ENCODE measurements at regions not wholly inside any gene's neighbourhood (a gene's known extent, or its start where the extent isn't known, plus 50 kb on each side); places are given as distances from the start of the nearest gene placed in this dataset.
"Not testable (repeated sequence)": the region's sequence is repeated elsewhere in the genome, so short reads cannot be mapped to it uniquely, and the experiment has no call there.

DNA sequence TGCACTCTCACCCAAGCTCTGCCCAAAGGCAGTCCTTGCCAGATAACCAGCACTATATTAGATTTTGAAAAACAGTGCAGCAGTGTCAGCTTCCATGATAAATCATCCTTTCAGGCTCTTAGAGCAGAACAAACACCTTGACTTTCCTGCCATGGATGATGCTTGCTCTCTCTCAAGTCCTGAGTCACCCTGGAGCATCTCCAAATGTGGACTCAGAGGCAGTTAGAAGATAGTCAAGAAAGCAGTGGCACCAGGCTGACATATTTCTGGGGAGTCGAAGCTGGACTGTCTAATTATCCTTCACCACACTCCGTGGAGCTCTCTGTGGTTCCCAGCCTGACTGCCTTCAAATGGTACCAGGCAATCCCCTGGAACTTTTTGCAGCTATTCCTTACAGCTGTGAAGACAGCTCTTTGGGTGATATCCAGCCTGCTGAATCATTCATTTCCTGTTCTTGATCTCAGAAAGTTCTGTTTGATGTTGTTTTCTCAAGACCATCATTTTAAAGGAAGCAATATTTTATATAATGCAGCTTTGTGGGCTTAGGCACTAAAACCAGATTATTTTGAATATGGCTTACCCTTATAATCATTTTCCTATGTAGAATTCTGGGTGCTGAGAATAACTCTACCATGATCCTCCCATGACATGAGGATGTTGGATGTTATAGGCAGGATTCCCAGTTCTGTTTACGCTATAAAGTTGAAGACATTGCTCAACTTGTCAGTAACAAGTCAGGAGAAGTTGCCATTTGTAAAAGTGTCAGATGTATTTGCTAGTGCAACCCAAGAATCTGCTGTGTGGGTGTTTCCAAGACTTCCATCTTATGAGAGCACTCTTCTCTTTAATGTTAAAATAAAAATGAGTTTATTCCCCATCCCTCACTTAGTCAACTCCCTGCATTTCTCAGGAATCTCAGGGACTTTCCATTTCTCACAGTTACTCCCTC is 233.8 kb downstream of the C7orf25 start:
- no peak for FAIRE-seq

DNA sequence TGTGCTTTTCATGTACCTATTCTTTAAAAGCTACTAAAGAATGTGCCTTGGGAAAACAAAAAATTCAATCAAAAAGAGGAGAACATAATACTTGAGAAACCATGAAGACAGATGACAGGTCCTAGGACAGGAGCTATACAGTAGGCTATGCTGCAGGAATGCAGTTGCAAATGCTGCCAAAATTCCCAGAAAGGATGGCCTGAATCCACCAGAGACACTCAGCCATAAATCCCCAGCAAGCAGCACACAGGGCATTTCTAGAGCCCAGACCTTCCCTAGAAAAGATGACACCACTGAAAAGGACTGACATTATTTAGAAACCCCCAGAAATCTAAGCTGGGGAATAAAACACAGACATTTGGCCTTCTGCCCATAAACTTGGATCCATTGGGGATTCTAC is 237.3 kb downstream of the C7orf25 start:
- FAIRE-seq, result no peak

GRCh38 chr7:42673951-42674350 is 237.9 kb downstream of the C7orf25 start:
- FAIRE-seq, result no peak

- FAIRE-seq, result no peak
Observed at GRCh38 chr7:42672339-42672999, 239.4 kb downstream of the C7orf25 start.

GRCh38 chr7:42671627-42672026 is 240.2 kb downstream of the C7orf25 start:
- no peak for FAIRE-seq

- no peak for FAIRE-seq
Observed at GRCh38 chr7:42666994-42667393, 244.9 kb downstream of the C7orf25 start.

- FAIRE-seq, result no peak
Observed at GRCh38 chr7:42662862-42663261, 249.0 kb downstream of the C7orf25 start.

DNA sequence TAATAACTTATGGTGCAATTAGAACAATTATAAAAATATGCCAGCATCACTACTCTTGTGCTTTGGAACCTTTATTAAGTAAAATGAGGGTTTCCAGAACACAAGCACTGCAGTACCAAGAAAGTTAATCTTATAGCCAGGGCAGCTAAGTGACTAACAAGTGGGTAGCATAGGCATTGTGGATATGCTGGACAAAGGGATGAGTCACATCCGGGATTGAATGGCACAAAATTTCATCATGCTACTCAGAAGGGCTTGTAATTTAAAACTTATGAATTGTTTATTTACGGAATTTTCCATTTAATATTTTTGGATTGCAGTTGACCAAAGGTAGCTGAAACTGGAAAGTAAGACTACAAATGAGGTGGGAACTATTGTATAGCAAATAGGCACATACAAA is 250.6 kb downstream of the C7orf25 start:
- no peak for FAIRE-seq

DNA sequence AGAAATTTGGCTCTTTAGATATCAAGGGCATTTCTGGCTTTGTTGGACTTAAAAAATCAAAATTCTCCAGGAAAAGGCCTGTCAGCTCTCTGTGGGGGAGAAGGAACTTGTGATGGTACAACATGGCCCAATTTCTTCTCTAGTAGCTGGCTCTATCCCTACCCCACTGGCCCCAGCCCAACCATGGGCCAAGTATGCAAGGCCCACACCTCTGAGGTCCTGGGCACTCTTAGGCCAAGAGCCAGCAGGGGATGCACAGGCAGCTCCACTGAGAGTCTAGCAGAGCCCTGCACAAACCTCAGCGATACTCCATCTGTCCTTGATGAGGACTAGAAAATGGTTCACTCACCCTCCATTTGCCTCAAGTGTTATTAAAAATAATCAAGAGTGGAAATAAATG is 261.2 kb downstream of the C7orf25 start:
- FAIRE-seq, result no peak

GRCh38 chr7:42650171-42650570 is 261.7 kb downstream of the C7orf25 start:
- FAIRE-seq, result no peak

DNA sequence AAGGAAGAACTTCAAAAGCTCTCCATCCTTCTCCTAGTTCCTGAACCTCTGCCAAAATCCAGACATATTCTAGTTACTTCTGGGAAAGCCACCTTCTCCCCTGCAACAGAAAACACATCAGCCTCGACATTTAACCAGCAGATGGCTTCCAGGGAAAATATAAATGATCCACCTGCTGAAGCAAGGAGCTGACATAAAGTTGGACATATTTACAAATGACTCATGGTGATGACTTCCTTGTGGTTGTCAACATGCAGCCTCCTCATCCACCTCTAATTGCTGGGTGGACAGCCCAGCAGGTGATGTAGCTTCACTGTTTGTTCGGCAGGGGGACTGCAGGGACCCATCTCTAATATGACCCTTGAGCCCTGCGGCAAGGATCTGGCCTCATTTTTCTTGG is 266.0 kb downstream of the C7orf25 start:
- FAIRE-seq, result no peak

DNA sequence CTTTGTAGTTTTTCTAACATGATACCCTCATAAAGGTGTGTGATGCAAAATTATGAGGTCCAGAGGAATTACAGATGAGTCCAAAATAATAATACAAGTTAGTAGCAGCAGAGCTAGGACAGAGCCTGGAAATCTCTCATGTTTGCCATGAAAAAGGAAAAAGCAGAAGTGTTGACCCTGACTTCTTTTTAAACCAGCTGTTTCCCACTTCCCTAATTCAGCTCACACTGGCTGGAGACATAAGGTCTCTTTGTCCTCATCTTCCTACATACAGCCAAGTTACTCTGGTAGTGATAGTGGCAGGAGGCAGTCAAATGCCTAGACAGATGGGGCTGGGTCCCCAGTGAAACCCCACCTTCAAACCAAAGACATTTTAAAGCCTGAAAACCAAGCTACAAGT is 269.2 kb downstream of the C7orf25 start:
- no peak for FAIRE-seq

GRCh38 chr7:42639930-42640329 is 271.9 kb downstream of the C7orf25 start:
- no peak for FAIRE-seq

DNA sequence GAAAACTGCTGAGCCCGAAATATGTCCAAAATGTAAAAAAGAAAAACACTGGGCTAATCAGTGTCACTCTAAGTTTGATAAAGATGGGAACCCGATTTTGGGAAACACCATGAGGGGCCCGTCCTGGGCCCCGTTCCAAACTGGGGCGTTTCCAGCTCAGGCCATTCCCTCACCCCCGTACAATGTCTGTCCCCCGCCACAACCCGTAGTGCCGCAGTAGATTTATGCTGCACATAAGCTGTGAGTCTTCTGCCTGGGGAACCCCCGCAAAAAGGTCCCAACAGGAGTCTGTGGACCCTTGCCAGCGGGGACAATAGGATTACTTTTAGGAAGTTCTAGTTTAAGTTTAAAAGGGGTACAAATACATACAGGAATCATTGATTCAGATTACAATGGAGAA is 275.5 kb downstream of the C7orf25 start:
- not testable (repeated sequence) for FAIRE-seq

- FAIRE-seq, result no peak
Observed at GRCh38 chr7:42628054-42628453, 283.8 kb downstream of the C7orf25 start.

- no peak for FAIRE-seq
Observed at GRCh38 chr7:42627626-42628025, 284.2 kb downstream of the C7orf25 start.

DNA sequence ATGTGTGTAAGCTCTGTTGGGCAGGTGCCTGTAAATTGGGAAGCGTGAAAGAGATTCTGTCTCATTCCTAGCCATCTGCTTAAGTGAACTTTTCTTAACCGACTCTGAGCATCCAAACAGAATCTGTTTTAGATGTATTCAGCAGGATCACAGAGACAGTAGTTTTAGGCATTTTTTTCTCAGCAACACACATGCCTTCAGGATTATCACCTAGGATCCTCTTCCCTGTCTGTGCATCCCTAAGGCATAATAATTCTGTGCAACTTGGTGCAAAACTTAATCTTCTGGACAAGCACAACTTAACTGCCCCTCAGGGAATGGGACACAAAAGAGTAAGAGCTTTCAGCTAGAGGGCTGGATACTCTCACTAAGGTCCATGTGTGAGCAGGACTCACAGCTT is 284.8 kb downstream of the C7orf25 start:
- FAIRE-seq, result no peak

DNA sequence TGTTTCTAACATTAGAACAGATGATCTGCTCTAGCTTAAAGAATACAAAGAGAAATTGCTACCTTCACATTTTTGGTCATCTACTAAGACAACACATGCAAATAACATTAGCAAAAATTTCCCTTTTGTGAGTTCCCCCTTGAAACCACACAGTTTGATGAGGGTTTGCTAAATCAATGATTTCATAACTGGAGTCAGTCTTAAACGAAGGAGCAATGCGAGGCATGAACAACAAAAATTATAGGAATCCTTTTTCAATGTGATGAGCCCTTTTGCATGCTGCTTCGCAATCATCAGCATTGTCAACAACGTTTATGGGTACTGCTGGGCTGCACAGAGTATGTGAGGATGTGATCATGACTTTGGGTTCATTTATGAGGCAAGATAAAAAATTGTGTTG is 286.4 kb downstream of the C7orf25 start:
- no peak for FAIRE-seq

DNA sequence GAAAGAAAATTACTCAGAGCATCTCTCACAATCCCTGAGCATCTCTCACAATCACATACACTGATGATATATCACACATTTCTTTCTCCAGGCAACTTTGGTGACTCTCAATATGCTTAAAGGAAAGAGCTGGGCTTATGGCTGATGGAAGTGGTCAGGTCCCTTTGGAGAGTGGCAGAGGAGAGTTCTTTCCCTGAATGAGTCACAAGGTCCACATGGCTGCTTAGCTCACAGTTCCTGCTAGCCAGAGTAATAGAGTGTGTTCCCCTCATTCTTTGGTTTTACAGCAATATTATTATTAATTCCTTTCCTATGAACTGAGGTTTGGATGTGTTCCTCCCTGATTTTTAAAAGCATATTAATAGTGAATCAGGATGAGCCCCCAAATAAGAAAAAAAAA is 287.4 kb downstream of the C7orf25 start:
- no peak for FAIRE-seq

DNA sequence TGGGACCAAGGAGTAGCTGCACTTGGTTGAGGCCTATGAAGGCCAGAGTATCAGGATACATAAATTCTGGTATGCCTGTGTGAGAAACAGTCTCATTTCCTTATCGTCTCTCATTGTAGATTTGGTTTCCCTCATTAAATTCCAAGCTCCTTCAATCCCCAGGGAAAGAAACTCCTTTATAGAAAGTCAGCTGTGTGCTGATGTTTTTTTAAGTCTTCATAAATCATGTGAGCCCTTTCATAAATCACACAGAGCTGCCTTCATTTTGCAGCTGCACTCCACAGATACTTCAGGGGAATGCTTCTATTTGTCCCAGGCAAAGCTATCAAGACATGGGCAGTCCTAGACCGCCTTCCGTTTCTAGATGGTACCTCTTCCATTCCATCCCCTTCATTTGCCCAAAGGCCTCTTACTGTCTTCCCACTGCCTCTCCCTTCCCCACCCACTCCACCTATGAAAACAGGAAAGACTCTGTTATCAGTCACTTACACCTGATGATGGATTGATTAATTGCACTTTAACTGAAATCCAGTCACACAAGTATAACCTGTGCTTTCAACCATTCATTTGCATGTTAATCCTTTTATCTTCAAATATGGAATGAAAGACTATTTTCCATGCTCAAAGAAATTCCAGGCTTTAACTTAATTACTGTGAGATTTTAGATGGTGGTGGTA is 290.2 kb downstream of the C7orf25 start:
- FAIRE-seq, result no peak

- FAIRE-seq, result no peak
Observed at GRCh38 chr7:42618651-42619360, 293.1 kb downstream of the C7orf25 start.

DNA sequence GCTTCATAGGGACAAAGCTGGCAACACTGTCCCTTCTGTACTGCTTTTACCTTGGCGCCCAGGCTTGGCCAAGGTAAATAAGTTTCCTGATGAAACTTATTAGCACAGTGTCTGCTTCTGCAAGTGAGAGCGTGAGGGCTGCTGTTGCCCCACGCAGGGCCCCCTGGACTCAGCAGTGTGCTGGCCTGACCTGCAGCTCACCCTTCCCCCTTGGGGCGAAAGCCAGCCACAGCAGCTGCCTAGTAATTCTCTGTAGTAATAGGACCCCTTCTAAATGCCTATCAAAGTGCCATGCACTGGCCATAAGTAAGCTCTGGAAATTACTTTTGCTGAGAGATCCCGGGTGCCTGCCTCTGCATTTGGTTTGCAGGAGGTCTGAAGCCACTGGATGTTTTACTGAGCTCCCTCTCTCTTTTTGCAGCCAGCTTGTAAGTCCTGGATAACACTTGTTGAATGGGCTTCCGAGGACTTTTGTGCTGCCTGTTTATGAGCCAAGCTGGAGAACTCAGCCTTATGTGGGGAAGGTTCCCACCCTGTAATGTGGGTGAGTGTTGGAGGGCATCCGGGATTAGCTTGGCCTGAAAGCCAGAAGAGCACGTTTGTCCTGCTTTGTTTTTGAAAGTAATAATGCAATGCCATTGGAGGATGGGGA is 293.9 kb downstream of the C7orf25 start:
- FAIRE-seq, result no peak

All from endometrium (tissue), 2 donors.